GM21529 (cell line): ENCODE measurements at regions not wholly inside any gene's neighbourhood (a gene's known extent, or its start where the extent isn't known, plus 50 kb on each side); places are given as distances from the start of the nearest gene placed in this dataset.

ENCODE experiments used
- ATAC-seq: cut with Tn5 transposase; IDR thresholded peaks from one replicate; pipeline ENCODE4 v1.9.1; 2021; ENCODE audit not compliant: unreplicated experiment

- ATAC-seq, result no peak
Measured at GRCh38 chr13:47188802-47189201, 291.9 kb upstream of the HTR2A start.

- ATAC-seq, result no peak
Measured at GRCh38 chr13:47186471-47186870, 289.6 kb upstream of the HTR2A start.

GRCh38 chr13:47184321-47184720 is 287.5 kb upstream of the HTR2A start:
- no peak for ATAC-seq

- ATAC-seq, result no peak
Measured at GRCh38 chr13:47179321-47179720, 282.5 kb upstream of the HTR2A start.

- no peak for ATAC-seq
Measured at GRCh38 chr13:47178090-47178950, 281.5 kb upstream of the HTR2A start.

- ATAC-seq, result no peak
Measured at GRCh38 chr13:47175172-47175866, 278.5 kb upstream of the HTR2A start.

- no peak for ATAC-seq
Measured at GRCh38 chr13:47170971-47171370, 274.1 kb upstream of the HTR2A start.

GRCh38 chr13:47168618-47169017 is 271.8 kb upstream of the HTR2A start:
- no peak for ATAC-seq

GRCh38 chr13:47168066-47168465 is 271.2 kb upstream of the HTR2A start:
- ATAC-seq, result no peak

- ATAC-seq, result no peak
Measured at GRCh38 chr13:47166336-47166735, 269.5 kb upstream of the HTR2A start.

GRCh38 chr13:47159853-47160550 is 263.1 kb upstream of the HTR2A start:
- no peak for ATAC-seq

GRCh38 chr13:47158593-47158992 is 261.7 kb upstream of the HTR2A start:
- ATAC-seq, result no peak

GRCh38 chr13:47148543-47148942 is 251.7 kb upstream of the HTR2A start:
- ATAC-seq, result no peak

GRCh38 chr13:47147812-47148119 is 250.9 kb upstream of the HTR2A start:
- ATAC-seq, result no peak

GRCh38 chr13:47146991-47147811 is 250.3 kb upstream of the HTR2A start:
- peak; percentile 93 for ATAC-seq

- no peak for ATAC-seq
Measured at GRCh38 chr13:47146136-47146535, 249.3 kb upstream of the HTR2A start.

GRCh38 chr13:47144782-47145181 is 247.9 kb upstream of the HTR2A start:
- ATAC-seq, result no peak

- no peak for ATAC-seq
Measured at GRCh38 chr13:47142105-47142504, 245.3 kb upstream of the HTR2A start.

- no peak for ATAC-seq
Measured at GRCh38 chr13:47139519-47139918, 242.7 kb upstream of the HTR2A start.

GRCh38 chr13:47136504-47136941 is 239.7 kb upstream of the HTR2A start:
- ATAC-seq, result no peak
